Panc1 (cell line): ENCODE measurements at regions not wholly inside any gene's neighbourhood (a gene's known extent, or its start where the extent isn't known, plus 50 kb on each side); places are given as distances from the start of the nearest gene placed in this dataset.

ENCODE experiments used
- ATAC-seq: fragments of 200-7000 bp; cut with Tn5 transposase; 2 replicates; pipeline ENCODE4 v1.9.1; 2020; ENCODE audit warnings: mild to moderate bottlenecking, moderate library complexity
- BruUV-seq: library from RNA; stranded (reverse); fragments of 400-500 nt; replicated peaks from 2 replicates; lab custom pipeline; 2021; lab: Mats Ljungman, UMichigan
- CTCF ChIA-PET: fragments of 300-600 bp; sonication (Branson Sonifier 250); formaldehyde crosslinking; loops from one replicate; lab custom pipeline; 2022; ENCODE audit warnings: antibody characterized with exemption; lab: Charles Lee
- POLR2A ChIA-PET: fragments of 300-600 bp; sonication (Branson Sonifier 250); formaldehyde crosslinking; loops from one replicate; lab custom pipeline; 2022; ENCODE audit warnings: antibody characterized with exemption; lab: Charles Lee
- DNase-seq: peaks from one replicate; pipeline ENCODE4 v3.0.0-alpha.2; 2010; ENCODE audit warnings: low read depth, low spot score
- H3K27ac ChIP-seq: 2 replicates; pipeline ENCODE4 v1.5.1; 2011; ENCODE audit warnings: mild to moderate bottlenecking, low read length, inconsistent platforms
- H3K27me3 ChIP-seq: fragments of 200-500 bp; sonication (Bioruptor generic); 2 replicates; pipeline ENCODE4 v1.6.0; 2014; ENCODE audit warnings: low read length, inconsistent platforms; ENCODE audit not compliant: control insufficient read depth, insufficient read depth
- H3K36me3 ChIP-seq: fragments of 200-500 bp; sonication (Bioruptor generic); 2 replicates; pipeline ENCODE4 v1.5.1; 2014; ENCODE audit warnings: inconsistent platforms, mild to moderate bottlenecking, low read length, moderate library complexity; ENCODE audit not compliant: control insufficient read depth, insufficient read depth
- H3K4me1 ChIP-seq: 2 replicates; pipeline ENCODE4 v1.5.1; 2011; ENCODE audit warnings: inconsistent platforms, mild to moderate bottlenecking, low read length, moderate library complexity; ENCODE audit not compliant: control insufficient read depth, insufficient read depth
- H3K4me3 ChIP-seq, 2 experiments: 2 replicates each; pipeline ENCODE4 v1.5.1; 2011 to 2012; ENCODE audit warnings: low read depth in 2 of 2, low read length in 2 of 2, mild to moderate bottlenecking in 2 of 2, inconsistent platforms in 1 of 2, moderate library complexity in 1 of 2
- H3K9me3 ChIP-seq: fragments of 200-500 bp; sonication (Bioruptor generic); 2 replicates; pipeline ENCODE4 v1.5.1; 2014; ENCODE audit warnings: low read depth, mild to moderate bottlenecking, inconsistent platforms, low read length, moderate library complexity; ENCODE audit not compliant: control insufficient read depth, insufficient read depth
- POLR2AphosphoS5 ChIP-seq: IDR thresholded peaks from 2 replicates; pipeline ENCODE4 v1.6.1; 2012; ENCODE audit warnings: mild to moderate bottlenecking, low read depth, low read length, moderate library complexity
- SIN3A ChIP-seq: IDR thresholded peaks from 2 replicates; pipeline ENCODE4 v1.6.1; 2012; ENCODE audit warnings: low read depth, mild to moderate bottlenecking, low read length, moderate library complexity, borderline replicate concordance; ENCODE audit not compliant: insufficient read depth
- TCF7L2 ChIP-seq: IDR thresholded peaks from 2 replicates; pipeline ENCODE4 v1.6.1; 2011; ENCODE audit warnings: mild to moderate bottlenecking, low read depth, low read length, inconsistent platforms
- in situ Hi-C: cut with HindIII; loops from 2 replicates; pipeline ENCODE4 v1.10.0; 2016; ENCODE audit warnings: low sequenced_read_pairs, low pct_unique_long_range_greater_than_20kb
- intact Hi-C: fragments of 100-400 bp; cut with micrococcal nuclease; formaldehyde crosslinking; loops from one replicate; pipeline ENCODE4 v1.10.0; 2022; ENCODE audit not compliant: unreplicated experiment
- TF ChIP-seq, protein P1 (sequence below), 2 experiments: IDR thresholded peaks; 2 replicates each; pipeline ENCODE4 v1.6.1; 2011 to 2012; ENCODE audit warnings: low read depth in 2 of 2, control low read depth in 1 of 2, low read length in 1 of 2, mild to moderate bottlenecking in 1 of 2, moderate library complexity in 1 of 2; ENCODE audit not compliant: insufficient read depth in 1 of 2
- TF ChIP-seq, protein P2 (sequence below): fragments of 450-650 bp; IDR thresholded peaks from 2 replicates; pipeline ENCODE4 v1.5.1; 2017; ENCODE audit warnings: mild to moderate bottlenecking

GRCh38 chr4:133000012-133000411 is 149.1 kb upstream of the PCDH10 start:
- DNase-seq (no peak), ATAC-seq (no peak)
- Histone ChIP-seq H3K27me3 (no peaks in the 10 kb centered on the region), H3K4me1 (no peaks in the 10 kb centered on the region), H3K27ac (no peak overlapping the region), H3K36me3 (no peaks in the 10 kb centered on the region), H3K4me3 (no peak overlapping the region), H3K9me3 (no peaks in the 10 kb centered on the region)
- no TSS peak for BruUV-seq
- POLR2A ChIA-PET = no interaction called here
- intact Hi-C loops = no loop called here
- TF ChIP-seq, protein P1, sequence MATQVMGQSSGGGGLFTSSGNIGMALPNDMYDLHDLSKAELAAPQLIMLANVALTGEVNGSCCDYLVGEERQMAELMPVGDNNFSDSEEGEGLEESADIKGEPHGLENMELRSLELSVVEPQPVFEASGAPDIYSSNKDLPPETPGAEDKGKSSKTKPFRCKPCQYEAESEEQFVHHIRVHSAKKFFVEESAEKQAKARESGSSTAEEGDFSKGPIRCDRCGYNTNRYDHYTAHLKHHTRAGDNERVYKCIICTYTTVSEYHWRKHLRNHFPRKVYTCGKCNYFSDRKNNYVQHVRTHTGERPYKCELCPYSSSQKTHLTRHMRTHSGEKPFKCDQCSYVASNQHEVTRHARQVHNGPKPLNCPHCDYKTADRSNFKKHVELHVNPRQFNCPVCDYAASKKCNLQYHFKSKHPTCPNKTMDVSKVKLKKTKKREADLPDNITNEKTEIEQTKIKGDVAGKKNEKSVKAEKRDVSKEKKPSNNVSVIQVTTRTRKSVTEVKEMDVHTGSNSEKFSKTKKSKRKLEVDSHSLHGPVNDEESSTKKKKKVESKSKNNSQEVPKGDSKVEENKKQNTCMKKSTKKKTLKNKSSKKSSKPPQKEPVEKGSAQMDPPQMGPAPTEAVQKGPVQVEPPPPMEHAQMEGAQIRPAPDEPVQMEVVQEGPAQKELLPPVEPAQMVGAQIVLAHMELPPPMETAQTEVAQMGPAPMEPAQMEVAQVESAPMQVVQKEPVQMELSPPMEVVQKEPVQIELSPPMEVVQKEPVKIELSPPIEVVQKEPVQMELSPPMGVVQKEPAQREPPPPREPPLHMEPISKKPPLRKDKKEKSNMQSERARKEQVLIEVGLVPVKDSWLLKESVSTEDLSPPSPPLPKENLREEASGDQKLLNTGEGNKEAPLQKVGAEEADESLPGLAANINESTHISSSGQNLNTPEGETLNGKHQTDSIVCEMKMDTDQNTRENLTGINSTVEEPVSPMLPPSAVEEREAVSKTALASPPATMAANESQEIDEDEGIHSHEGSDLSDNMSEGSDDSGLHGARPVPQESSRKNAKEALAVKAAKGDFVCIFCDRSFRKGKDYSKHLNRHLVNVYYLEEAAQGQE (IDR thresholded peaks at IDR 0.05; ENCODE audit: insufficient read depth in 1 of 2, low read depth in 2 of 2, low read length in 1 of 2) = no peak
- TF ChIP-seq SIN3A = no peak
- no peak for TF ChIP-seq TCF7L2
- TF ChIP-seq, protein P2, sequence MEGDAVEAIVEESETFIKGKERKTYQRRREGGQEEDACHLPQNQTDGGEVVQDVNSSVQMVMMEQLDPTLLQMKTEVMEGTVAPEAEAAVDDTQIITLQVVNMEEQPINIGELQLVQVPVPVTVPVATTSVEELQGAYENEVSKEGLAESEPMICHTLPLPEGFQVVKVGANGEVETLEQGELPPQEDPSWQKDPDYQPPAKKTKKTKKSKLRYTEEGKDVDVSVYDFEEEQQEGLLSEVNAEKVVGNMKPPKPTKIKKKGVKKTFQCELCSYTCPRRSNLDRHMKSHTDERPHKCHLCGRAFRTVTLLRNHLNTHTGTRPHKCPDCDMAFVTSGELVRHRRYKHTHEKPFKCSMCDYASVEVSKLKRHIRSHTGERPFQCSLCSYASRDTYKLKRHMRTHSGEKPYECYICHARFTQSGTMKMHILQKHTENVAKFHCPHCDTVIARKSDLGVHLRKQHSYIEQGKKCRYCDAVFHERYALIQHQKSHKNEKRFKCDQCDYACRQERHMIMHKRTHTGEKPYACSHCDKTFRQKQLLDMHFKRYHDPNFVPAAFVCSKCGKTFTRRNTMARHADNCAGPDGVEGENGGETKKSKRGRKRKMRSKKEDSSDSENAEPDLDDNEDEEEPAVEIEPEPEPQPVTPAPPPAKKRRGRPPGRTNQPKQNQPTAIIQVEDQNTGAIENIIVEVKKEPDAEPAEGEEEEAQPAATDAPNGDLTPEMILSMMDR = no peak
- TF ChIP-seq POLR2AphosphoS5 = no peak
- CTCF ChIA-PET = no interaction called here
- in situ Hi-C loops = no loop called here

- in situ Hi-C loops = no loop called here
- no peaks in the 10 kb centered on the region for H3K9me3 ChIP-seq
- H3K27me3 ChIP-seq = no peaks in the 10 kb centered on the region
- no peaks in the 10 kb centered on the region for H3K36me3 ChIP-seq
- ATAC-seq (no peak), DNase-seq (no peak)
- ChIA-PET POLR2A (no interaction called here), CTCF (no interaction called here)
- TF ChIP-seq, protein P2 = no peak
- no peak for TF ChIP-seq SIN3A
- TF ChIP-seq POLR2AphosphoS5 = no peak
- H3K27ac ChIP-seq = no peak overlapping the region
- intact Hi-C loops = no loop called here
- no peaks in the 10 kb centered on the region for H3K4me1 ChIP-seq
- no peak overlapping the region for H3K4me3 ChIP-seq
- BruUV-seq = no TSS peak
Measured at GRCh38 chr4:133003169-133003568, 145.9 kb upstream of the PCDH10 start.
